H7 (cell line): ENCODE measurements at regions not wholly inside any gene's neighbourhood (a gene's known extent, or its start where the extent isn't known, plus 50 kb on each side); places are given as distances from the start of the nearest gene placed in this dataset.
A peak's percentile ranks its signal among the peaks of the same experiment; 100 is the strongest.

Source experiments
- DNase-seq: peaks from one replicate; pipeline ENCODE4 v3.0.0; 2012
- H3K27me3 ChIP-seq: 2 replicates; pipeline ENCODE4 v1.6.0; 2011; ENCODE audit warnings: mild to moderate bottlenecking, low read length; ENCODE audit not compliant: control insufficient read depth, insufficient read depth
- H3K36me3 ChIP-seq: replicated peaks from 2 replicates; pipeline ENCODE4 v1.5.1; 2011; ENCODE audit warnings: low read length; ENCODE audit not compliant: control insufficient read depth, insufficient read depth
- H3K4me3 ChIP-seq: 2 replicates; pipeline ENCODE4 v1.5.1; 2011; ENCODE audit warnings: low read depth, mild to moderate bottlenecking, control low read depth, low read length, moderate library complexity; ENCODE audit not compliant: insufficient read depth

- H3K27me3 ChIP-seq, result no peaks in the 10 kb centered on the region
- no peak for DNase-seq
- no peak overlapping the region for H3K4me3 ChIP-seq
- H3K36me3 ChIP-seq, result no peaks in the 10 kb centered on the region
These were observed 167.6 kb downstream of the WT1 start for GRCh38 chr11:32267679-32268187.

- no peak for DNase-seq
- Histone ChIP-seq H3K27me3 (no peaks in the 10 kb centered on the region), H3K4me3 (no peak overlapping the region), H3K36me3 (no peaks in the 10 kb centered on the region)
These were observed 161.4 kb downstream of the WT1 start for GRCh38 chr11:32273931-32274330.

- H3K27me3 ChIP-seq, result no peaks in the 10 kb centered on the region
- peak; percentile 32 for DNase-seq
- no peak overlapping the region for H3K4me3 ChIP-seq
- H3K36me3 ChIP-seq, result no peaks in the 10 kb centered on the region
These were observed 155.7 kb downstream of the WT1 start for GRCh38 chr11:32279672-32280071.

GRCh38 chr11:32280339-32280738, 155.0 kb downstream of the WT1 start:
- no peaks in the 10 kb centered on the region for H3K36me3 ChIP-seq
- no peak for DNase-seq
- no peak overlapping the region for H3K4me3 ChIP-seq
- H3K27me3 ChIP-seq, result no peaks in the 10 kb centered on the region

GRCh38 chr11:32288276-32288675, 147.1 kb downstream of the WT1 start:
- no peaks in the 10 kb centered on the region for H3K27me3 ChIP-seq
- peak; percentile 30 for DNase-seq
- H3K4me3 ChIP-seq, result no peak overlapping the region
- no peaks in the 10 kb centered on the region for H3K36me3 ChIP-seq

- no peak for DNase-seq
- H3K27me3 ChIP-seq, result no peaks in the 10 kb centered on the region
- no peak overlapping the region for H3K4me3 ChIP-seq
- H3K36me3 ChIP-seq, result no peaks in the 10 kb centered on the region
These were observed 145.6 kb downstream of the WT1 start for GRCh38 chr11:32289701-32290100.

- DNase-seq, result no peak
- H3K27me3 ChIP-seq, result no peaks in the 10 kb centered on the region
- no peaks in the 10 kb centered on the region for H3K36me3 ChIP-seq
- no peak overlapping the region for H3K4me3 ChIP-seq
These were observed 144.6 kb downstream of the WT1 start for GRCh38 chr11:32290783-32291182.

GRCh38 chr11:32297611-32298011, 137.7 kb downstream of the WT1 start:
- Histone ChIP-seq H3K4me3 (no peak overlapping the region), H3K27me3 (no peaks in the 10 kb centered on the region), H3K36me3 (no peaks in the 10 kb centered on the region)
- DNase-seq, result no peak

- Histone ChIP-seq H3K27me3 (no peaks in the 10 kb centered on the region), H3K4me3 (no peak overlapping the region), H3K36me3 (no peaks in the 10 kb centered on the region)
- DNase-seq, result no peak
These were observed 132.5 kb downstream of the WT1 start for GRCh38 chr11:32302826-32303225.

- no peaks in the 10 kb centered on the region for H3K36me3 ChIP-seq
- DNase-seq, result no peak
- H3K27me3 ChIP-seq, result no peaks in the 10 kb centered on the region
These were observed 130.8 kb downstream of the WT1 start for GRCh38 chr11:32304521-32304920.

GRCh38 chr11:32305460-32305859, 129.9 kb downstream of the WT1 start:
- Histone ChIP-seq H3K27me3 (no peaks in the 10 kb centered on the region), H3K4me3 (no peak overlapping the region), H3K36me3 (no peaks in the 10 kb centered on the region)
- DNase-seq, result no peak

More at GRCh38 chr11:32304521-32304920, 130.8 kb downstream of the WT1 start:
- no peak overlapping the region for H3K4me3 ChIP-seq

- no peak for DNase-seq
- no peak overlapping the region for H3K4me3 ChIP-seq
- H3K27me3 ChIP-seq, result no peaks in the 10 kb centered on the region
- no peaks in the 10 kb centered on the region for H3K36me3 ChIP-seq
These were observed 127.9 kb downstream of the WT1 start for GRCh38 chr11:32307471-32307870.

- Histone ChIP-seq H3K4me3 (no peak overlapping the region), H3K36me3 (no peaks in the 10 kb centered on the region), H3K27me3 (no peaks in the 10 kb centered on the region)
- no peak for DNase-seq
These were observed 127.4 kb downstream of the WT1 start for GRCh38 chr11:32307913-32308312.

- Histone ChIP-seq H3K36me3 (no peaks in the 10 kb centered on the region), H3K27me3 (no peaks in the 10 kb centered on the region), H3K4me3 (no peak overlapping the region)
- DNase-seq, result no peak
These were observed 125.7 kb downstream of the WT1 start for GRCh38 chr11:32309530-32310213.

GRCh38 chr11:32310214-32310601, 125.1 kb downstream of the WT1 start:
- DNase-seq, result no peak
- Histone ChIP-seq H3K36me3 (no peaks in the 10 kb centered on the region), H3K27me3 (no peaks in the 10 kb centered on the region), H3K4me3 (no peak overlapping the region)
